ENCODE measurements at regions not wholly inside any gene's neighbourhood (a gene's known extent, or its start where the extent isn't known, plus 50 kb on each side); places are given as distances from the start of the nearest gene placed in this dataset.

GRCh38 chr1:60427194-60427593 lies 353.6 kb upstream of the C1orf87 start:
- TF ChIP-seq CTCF (IDR thresholded peaks at IDR 0.05): no peak
- H3K27ac ChIP-seq: no peak overlapping the region
- H3K4me3 ChIP-seq: no peak overlapping the region
- no peaks in the 10 kb centered on the region for H3K27me3 ChIP-seq
- intact Hi-C loops (cut with DNase I): no loop called here
- DNase-seq (no peak), ATAC-seq (peak; percentile 29)
- no peaks in the 10 kb centered on the region for H3K36me3 ChIP-seq
- no peaks in the 10 kb centered on the region for H3K4me1 ChIP-seq
- peaks cover 0 to 4% of the 10 kb centered on the region in 2 donors for H3K9me3 ChIP-seq

- no peaks in the 10 kb centered on the region for H3K4me1 ChIP-seq
- no peak for TF ChIP-seq CTCF (IDR thresholded peaks at IDR 0.05)
- DNase-seq (no peak), ATAC-seq (peak; percentile 37)
- peaks cover 0 to 13% of the 10 kb centered on the region in 2 donors for H3K9me3 ChIP-seq
- no peaks in the 10 kb centered on the region for H3K36me3 ChIP-seq
- H3K27ac ChIP-seq: no peak overlapping the region
- intact Hi-C loops (cut with DNase I): no loop called here
- no peak overlapping the region for H3K4me3 ChIP-seq
- H3K27me3 ChIP-seq: no peaks in the 10 kb centered on the region
Measured at GRCh38 chr1:60425528-60425927, 352.0 kb upstream of the C1orf87 start.

GRCh38 chr1:60423146-60423780 lies 349.7 kb upstream of the C1orf87 start:
- H3K9me3 ChIP-seq: peaks cover 0 to 13% of the 10 kb centered on the region in 2 donors
- H3K4me3 ChIP-seq: no peak overlapping the region
- intact Hi-C loops (cut with DNase I): no loop called here
- H3K4me1 ChIP-seq: no peaks in the 10 kb centered on the region
- ATAC-seq: no peak
- no peaks in the 10 kb centered on the region for H3K27me3 ChIP-seq
- DNase-seq: no peak
- no peak for TF ChIP-seq CTCF (IDR thresholded peaks at IDR 0.05)
- no peaks in the 10 kb centered on the region for H3K36me3 ChIP-seq
- no peak overlapping the region for H3K27ac ChIP-seq

GRCh38 chr1:60421965-60422364 lies 348.4 kb upstream of the C1orf87 start:
- Histone ChIP-seq H3K4me1 (no peaks in the 10 kb centered on the region), H3K4me3 (no peak overlapping the region), H3K27me3 (no peaks in the 10 kb centered on the region), H3K9me3 (peaks cover 0 to 13% of the 10 kb centered on the region in 2 donors), H3K27ac (no peak overlapping the region), H3K36me3 (no peaks in the 10 kb centered on the region)
- no peak for ATAC-seq
- intact Hi-C loops (cut with DNase I): no loop called here
- TF ChIP-seq CTCF (IDR thresholded peaks at IDR 0.05): no peak
- DNase-seq: no peak

- no peak for TF ChIP-seq CTCF (IDR thresholded peaks at IDR 0.05)
- intact Hi-C loops (cut with DNase I): no loop called here
- Histone ChIP-seq H3K4me3 (no peak overlapping the region), H3K9me3 (peaks cover 0 to 10% of the 10 kb centered on the region in 2 donors), H3K4me1 (no peaks in the 10 kb centered on the region), H3K36me3 (no peaks in the 10 kb centered on the region), H3K27me3 (no peaks in the 10 kb centered on the region), H3K27ac (no peak overlapping the region)
- DNase-seq (no peak), ATAC-seq (no peak)
Measured at GRCh38 chr1:60419023-60419422, 345.5 kb upstream of the C1orf87 start.

Data from left lung (tissue), 4 donors.